ENCODE measurements at regions not wholly inside any gene's neighbourhood (a gene's known extent, or its start where the extent isn't known, plus 50 kb on each side); places are given as distances from the start of the nearest gene placed in this dataset.

GRCh38 chr1:170219163-170219562 is 73.4 kb downstream of the NTMT2 start:
- no peaks in the 10 kb centered on the region for H3K9me3 ChIP-seq (ENCODE audit: low read length)
- no peak overlapping the region for H3K9ac ChIP-seq (ENCODE audit: low read length)
- H2AFZ ChIP-seq (ENCODE audit: low read depth, low read length), result no peak overlapping the region
- no peaks in the 10 kb centered on the region for H4K20me1 ChIP-seq (ENCODE audit: insufficient read depth)
- H3K9me2 ChIP-seq (ENCODE audit: insufficient read depth, low read length), result no peaks in the 10 kb centered on the region
- no peaks in the 10 kb centered on the region for H3K79me2 ChIP-seq (replicated peaks; ENCODE audit: insufficient read depth, low read length)
- no peaks in the 10 kb centered on the region for H3F3A ChIP-seq (ENCODE audit: insufficient read depth, low read length, poor library complexity, severe bottlenecking)
- H3K4me2 ChIP-seq (ENCODE audit: low read length), result no peak overlapping the region
- no peaks in the 10 kb centered on the region for H3K27me3 ChIP-seq (ENCODE audit: insufficient read depth, low read depth, low read length)
- H3K36me3 ChIP-seq (ENCODE audit: insufficient read depth, low read length), result no peaks in the 10 kb centered on the region
- H3K4me3 ChIP-seq (ENCODE audit: low read length), result no peak overlapping the region
- no peak overlapping the region for H3K27ac ChIP-seq (ENCODE audit: low read length)
- TF ChIP-seq MXI1 (conservative IDR thresholded peaks at IDR 0.05; ENCODE audit: poor library complexity, severe bottlenecking) (no peak), REST (IDR thresholded peaks at IDR 0.05; ENCODE audit: borderline replicate concordance) (no peak), POLR2AphosphoS5 (IDR thresholded peaks at IDR 0.05) (no peak), SMC3 (conservative IDR thresholded peaks at IDR 0.05; ENCODE audit: poor library complexity) (no peak), EZH2 (IDR thresholded peaks at IDR 0.05; ENCODE audit: borderline replicate concordance, insufficient read depth, low read length, poor library complexity, severe bottlenecking) (no peak), TAF1 (IDR thresholded peaks at IDR 0.05; ENCODE audit: low read depth) (no peak), CTCF (IDR thresholded peaks at IDR 0.05; ENCODE audit: poor library complexity, severe bottlenecking) (no peak)

- Histone ChIP-seq H3K79me2 (replicated peaks; ENCODE audit: insufficient read depth, low read length) (no peaks in the 10 kb centered on the region), H3F3A (ENCODE audit: insufficient read depth, low read length, poor library complexity, severe bottlenecking) (no peaks in the 10 kb centered on the region), H3K4me3 (ENCODE audit: low read length) (no peak overlapping the region), H3K4me2 (ENCODE audit: low read length) (no peak overlapping the region), H3K36me3 (ENCODE audit: insufficient read depth, low read length) (no peaks in the 10 kb centered on the region), H3K9me3 (ENCODE audit: low read length) (no peaks in the 10 kb centered on the region), H3K27ac (ENCODE audit: low read length) (no peak overlapping the region), H2AFZ (ENCODE audit: low read depth, low read length) (no peak overlapping the region), H3K9me2 (ENCODE audit: insufficient read depth, low read length) (no peaks in the 10 kb centered on the region), H3K9ac (ENCODE audit: low read length) (no peak overlapping the region), H3K27me3 (ENCODE audit: insufficient read depth, low read depth, low read length) (no peaks in the 10 kb centered on the region), H4K20me1 (ENCODE audit: insufficient read depth) (no peaks in the 10 kb centered on the region)
- TF ChIP-seq EZH2 (IDR thresholded peaks at IDR 0.05; ENCODE audit: borderline replicate concordance, insufficient read depth, low read length, poor library complexity, severe bottlenecking) (no peak), CTCF (IDR thresholded peaks at IDR 0.05; ENCODE audit: poor library complexity, severe bottlenecking) (no peak), RAD21 (conservative IDR thresholded peaks at IDR 0.05) (no peak), EP300 (conservative IDR thresholded peaks at IDR 0.05; ENCODE audit: poor library complexity, severe bottlenecking) (no peak), POLR2AphosphoS5 (IDR thresholded peaks at IDR 0.05) (no peak), TAF1 (IDR thresholded peaks at IDR 0.05; ENCODE audit: low read depth) (no peak), REST (IDR thresholded peaks at IDR 0.05; ENCODE audit: borderline replicate concordance) (no peak), SMC3 (conservative IDR thresholded peaks at IDR 0.05; ENCODE audit: poor library complexity) (no peak), MXI1 (conservative IDR thresholded peaks at IDR 0.05; ENCODE audit: poor library complexity, severe bottlenecking) (no peak)
Observed at GRCh38 chr1:170221031-170221430, 75.3 kb downstream of the NTMT2 start.

Measured in neural cell (in vitro differentiated cells).